ENCODE measurements at regions not wholly inside any gene's neighbourhood (a gene's known extent, or its start where the extent isn't known, plus 50 kb on each side); places are given as distances from the start of the nearest gene placed in this dataset.

GRCh38 chr12:92488735-92489134, 214.1 kb upstream of the PLEKHG7 start:
- no peak for DNase-seq

- DNase-seq, result no peak
Measured at GRCh38 chr12:92487138-92487485, 215.7 kb upstream of the PLEKHG7 start.

DNA sequence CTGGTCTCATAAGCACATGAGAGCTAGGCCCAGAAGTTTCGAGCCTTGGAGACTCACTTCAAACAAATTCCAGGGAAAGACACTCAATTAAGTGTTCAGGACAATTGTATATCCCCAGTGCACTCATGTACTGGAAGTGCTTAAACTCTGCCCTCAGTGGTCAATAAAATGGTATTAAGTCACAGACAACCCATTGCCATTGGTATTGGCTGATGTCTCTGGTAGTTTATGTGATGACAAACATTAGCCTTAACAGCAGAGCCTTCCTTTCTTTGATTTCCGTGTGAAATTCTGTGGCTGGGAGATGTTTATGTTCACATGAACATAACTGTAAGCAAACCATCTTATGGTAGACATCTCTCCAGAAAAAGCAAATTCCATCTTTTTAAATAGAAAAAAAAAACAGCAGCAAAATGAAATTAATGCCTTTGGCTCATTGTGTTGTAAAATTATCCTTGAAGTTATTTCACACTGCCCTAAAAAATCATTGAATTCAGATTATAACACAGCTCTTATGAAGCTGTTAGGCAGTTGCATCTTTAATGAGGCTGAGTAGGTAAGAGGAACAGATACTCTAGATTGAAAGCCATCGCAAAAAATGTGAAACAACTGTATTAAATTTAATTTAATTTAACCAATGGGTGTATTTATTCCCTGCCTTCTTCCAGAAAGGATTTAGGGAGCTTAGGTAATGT, 216.2 kb upstream of the PLEKHG7 start:
- DNase-seq, result no peak

DNA sequence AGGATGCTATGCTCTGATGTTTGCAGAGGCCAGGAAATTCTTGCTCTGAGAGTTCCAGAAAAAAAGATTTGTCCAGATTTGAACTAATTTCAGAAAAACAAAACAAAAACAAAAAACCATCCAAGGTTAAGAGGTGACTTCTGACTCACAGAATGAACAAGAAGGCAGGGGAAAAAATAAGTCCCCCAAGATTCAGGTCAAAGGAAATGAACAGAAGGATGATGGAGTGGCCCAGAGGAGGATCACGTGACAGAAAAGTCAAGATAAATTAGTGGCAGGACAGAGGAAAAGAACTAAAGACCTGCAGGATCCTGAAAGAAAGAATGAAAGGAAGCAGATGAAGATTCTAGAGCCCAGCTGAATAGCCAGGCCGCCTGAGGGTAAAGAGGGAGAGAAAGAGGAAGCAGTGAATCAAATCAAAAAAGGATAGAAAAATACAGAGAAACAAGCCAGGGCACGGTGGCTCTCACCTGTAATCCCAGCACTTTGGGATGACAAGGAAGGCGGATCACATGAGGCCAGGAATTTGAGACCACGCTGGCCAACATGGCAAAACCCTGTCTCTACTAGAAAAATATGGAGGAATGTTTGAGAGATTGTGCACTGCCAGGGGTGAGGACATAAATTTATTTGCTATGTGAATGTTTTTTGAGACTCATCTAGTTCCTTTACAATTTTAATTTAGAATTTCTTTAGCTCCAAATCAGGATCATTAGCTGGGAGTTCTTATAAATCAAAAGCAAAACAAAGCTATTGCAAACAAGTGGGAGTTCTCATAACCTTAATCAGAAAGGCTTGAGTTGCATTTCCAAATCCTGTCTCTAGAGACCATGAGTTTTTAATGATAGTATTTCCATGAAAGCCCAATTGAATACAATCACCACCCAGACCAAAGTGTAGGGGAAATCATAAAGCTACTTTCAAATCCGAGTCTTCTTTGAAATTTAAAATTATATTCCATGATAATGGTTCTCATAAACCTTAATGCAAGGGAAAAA, 217.1 kb upstream of the PLEKHG7 start:
- DNase-seq, result no peak

- DNase-seq, result no peak
Measured at GRCh38 chr12:92482599-92482998, 220.2 kb upstream of the PLEKHG7 start.

DNA sequence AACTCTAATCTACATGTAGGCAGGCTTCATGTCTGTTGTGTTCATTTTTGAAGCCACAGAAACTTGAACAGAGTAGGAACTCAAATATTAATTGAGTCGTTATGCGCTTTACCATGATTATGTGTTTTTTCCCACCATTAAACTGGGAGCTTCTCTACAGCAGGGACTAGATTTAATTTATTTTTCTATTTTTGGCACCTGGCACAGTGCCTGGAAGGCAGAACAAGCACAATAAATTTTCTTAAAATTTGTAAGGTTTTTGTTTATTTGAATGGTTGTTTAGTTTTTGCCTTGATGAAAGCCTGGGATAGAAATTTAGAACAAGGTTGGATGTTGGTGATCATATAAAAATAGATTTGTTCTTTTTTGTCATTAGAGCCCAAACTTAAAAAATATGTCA, 221.7 kb upstream of the PLEKHG7 start:
- DNase-seq, result no peak

DNA sequence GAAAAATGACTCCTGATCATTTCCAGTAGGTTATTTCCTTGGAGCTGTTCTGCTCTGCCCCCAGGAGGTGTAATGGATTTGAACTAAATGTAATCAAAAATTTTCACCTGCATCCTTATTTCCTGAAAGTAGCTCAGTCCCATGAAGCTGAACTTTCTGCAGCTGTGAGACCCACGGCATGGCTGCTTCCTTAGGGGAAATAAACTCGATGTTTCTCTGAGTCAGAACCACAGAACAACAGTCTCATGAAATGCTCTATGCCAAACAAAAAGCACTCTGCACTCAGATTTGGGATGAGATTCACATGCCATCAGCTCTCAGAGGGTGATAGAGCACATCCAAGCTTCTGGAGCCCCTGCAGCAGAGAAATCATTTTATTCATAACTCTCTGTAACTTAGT, 224.1 kb upstream of the PLEKHG7 start:
- no peak for DNase-seq

DNA sequence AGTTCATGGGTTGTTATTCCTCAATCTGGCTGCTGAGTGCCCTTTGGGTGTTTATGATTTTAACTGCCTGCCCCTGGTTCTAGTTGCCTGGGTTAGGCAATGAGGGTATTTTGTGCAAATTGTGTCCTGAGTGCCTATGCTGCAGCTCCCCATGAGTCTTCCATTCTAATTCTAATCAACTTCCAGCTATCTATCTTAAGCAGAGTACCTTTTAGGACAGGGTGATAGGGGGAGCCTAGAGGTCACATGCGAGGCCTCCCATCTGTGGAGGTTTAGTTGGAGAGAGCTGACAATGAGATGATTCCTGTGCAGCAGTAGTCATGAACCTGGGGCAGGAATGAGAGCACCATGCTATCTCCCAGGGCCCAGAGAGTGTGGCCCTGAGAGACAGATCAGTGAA, 225.9 kb upstream of the PLEKHG7 start:
- no peak for DNase-seq

GRCh38 chr12:92473564-92473963, 229.2 kb upstream of the PLEKHG7 start:
- no peak for DNase-seq

DNA sequence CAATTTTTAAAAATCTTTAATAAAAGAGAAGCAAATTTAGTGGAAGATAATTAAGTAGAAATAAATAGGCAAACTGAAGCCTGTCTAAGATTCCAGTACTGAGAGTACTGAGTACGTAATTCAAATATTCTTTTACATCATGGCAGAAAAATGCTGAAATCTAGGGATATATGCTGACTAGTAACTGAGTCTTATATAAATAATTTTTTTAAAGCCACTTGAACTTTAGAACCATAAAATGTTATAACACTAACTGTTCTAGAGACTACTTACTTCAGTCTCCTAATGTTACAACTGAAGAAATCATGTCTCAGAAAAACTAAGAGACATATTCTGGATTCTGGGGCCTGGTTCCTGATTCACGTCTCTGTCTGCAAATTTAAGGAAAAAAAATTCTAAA, 230.6 kb upstream of the PLEKHG7 start:
- DNase-seq, result no peak

GRCh38 chr12:92471551-92471950, 231.2 kb upstream of the PLEKHG7 start:
- no peak for DNase-seq

GRCh38 chr12:92470608-92471021, 232.2 kb upstream of the PLEKHG7 start:
- DNase-seq, result no peak

DNA sequence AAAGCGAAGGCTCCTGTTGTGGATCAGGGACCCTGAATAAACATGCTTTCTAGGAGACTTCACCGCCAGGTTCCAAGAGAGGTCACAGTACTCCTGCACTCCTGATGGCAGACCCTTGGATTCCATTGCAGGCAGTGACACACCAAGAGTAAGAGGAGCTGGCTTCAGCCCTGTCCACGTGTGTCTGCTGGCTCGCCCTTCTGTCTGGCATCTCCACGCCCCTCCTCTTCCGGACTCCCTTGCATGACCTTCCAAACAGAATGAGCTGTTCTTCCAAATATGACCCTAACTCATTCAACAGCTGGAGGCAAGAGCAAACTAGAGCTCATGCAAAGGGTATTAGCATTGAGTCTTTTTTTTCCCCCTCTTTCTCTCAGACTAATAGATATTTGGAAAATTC, 233.0 kb upstream of the PLEKHG7 start:
- DNase-seq, result no peak

- no peak for DNase-seq
Measured at GRCh38 chr12:92468358-92469020, 234.3 kb upstream of the PLEKHG7 start.

DNA sequence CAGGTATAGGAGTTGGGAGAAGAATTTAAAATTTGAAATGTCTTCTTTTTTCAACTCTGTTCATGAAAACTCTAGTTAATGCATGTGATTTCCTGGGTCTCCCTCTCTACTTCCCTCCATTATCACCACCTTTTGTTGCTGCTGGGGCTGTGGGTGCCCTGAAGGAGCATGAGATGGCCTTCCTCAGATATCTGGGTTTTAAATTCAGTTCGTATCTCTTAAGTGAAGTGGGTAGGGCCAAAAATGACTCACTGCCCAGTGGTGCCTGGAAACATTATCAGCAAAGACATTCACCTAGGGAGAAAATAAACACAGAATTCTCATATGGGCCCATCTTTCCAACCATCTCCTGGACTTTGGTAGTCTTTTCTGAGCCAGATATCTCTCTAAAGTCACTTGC, 234.9 kb upstream of the PLEKHG7 start:
- DNase-seq, result no peak

GRCh38 chr12:92466391-92467305, 236.1 kb upstream of the PLEKHG7 start:
- DNase-seq, result peak; percentile 73

DNA sequence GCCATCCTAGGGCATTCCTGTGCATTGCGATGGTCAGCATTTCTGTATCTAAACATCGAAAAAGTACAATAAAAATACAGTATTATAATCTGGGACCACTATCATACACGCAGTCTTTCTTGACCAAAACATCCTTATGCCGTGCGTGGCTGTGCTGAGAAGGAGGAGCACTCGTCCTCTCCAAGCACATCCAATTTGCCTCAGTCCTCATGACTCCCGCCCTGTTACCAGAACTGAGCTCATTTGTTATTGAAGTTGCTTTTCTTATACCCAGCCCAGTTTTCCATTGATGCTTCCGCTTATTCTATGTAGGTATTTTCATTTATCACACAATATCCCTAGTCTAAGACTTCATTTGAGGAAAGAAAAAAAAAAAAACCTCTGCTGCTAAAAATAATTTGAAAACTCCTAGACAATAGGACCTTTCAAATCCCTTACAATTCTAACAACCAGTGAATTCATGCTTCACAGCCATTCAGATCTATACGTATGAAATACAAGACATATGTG, 236.9 kb upstream of the PLEKHG7 start:
- DNase-seq, result no peak

- DNase-seq, result no peak
Measured at GRCh38 chr12:92464911-92465310, 237.9 kb upstream of the PLEKHG7 start.

GRCh38 chr12:92463171-92463570, 239.6 kb upstream of the PLEKHG7 start:
- no peak for DNase-seq

GRCh38 chr12:92462527-92462926, 240.3 kb upstream of the PLEKHG7 start:
- no peak for DNase-seq

DNA sequence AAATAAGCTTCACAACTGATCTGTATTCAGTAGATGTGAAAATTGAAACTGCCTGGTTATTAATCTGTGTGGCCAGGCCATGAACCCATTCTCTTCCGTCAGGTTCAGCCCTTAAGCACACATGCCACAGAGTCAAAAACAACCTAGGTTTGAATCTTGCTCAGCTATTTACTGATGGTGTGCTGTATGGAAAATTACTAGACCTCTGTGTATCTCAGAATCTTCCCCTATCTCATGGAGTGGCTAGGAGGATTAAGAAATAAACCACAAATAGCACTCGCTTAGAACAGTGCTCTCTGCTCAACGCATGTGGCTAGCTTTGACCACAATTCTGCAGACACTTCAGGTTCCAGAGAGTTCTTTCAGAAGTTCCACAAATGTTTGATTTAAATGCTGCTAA, 240.7 kb upstream of the PLEKHG7 start:
- no peak for DNase-seq

GRCh38 chr12:92459850-92460249, 242.9 kb upstream of the PLEKHG7 start:
- no peak for DNase-seq

Measured in retina (tissue), 1 donor.